ENCODE measurements at regions not wholly inside any gene's neighbourhood (a gene's known extent, or its start where the extent isn't known, plus 50 kb on each side); places are given as distances from the start of the nearest gene placed in this dataset.
A peak's percentile ranks its signal among the peaks of the same experiment; 100 is the strongest.

DNA sequence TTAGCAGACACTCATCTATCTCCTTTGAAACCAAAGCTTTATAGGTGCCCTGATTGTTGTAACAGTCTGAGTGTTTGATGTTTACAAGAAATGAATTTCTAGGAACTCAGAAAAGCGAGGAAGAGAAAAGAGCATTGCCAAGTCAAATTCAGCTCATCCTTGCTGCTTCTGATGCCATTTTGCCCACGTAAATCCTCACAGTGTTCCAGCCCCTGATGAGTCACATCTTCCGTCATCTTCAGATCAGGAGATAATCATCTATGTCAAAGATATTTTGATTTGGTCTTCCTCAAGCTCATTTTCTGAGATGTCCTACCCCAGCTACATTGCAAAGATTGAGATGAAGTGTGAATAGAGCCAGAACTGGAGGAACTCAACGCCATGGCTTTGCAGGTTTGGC, 426.2 kb downstream of the BMP2 start:
- ChIA-PET CTCF (no interaction called here), POLR2A (no interaction called here)
- Histone ChIP-seq H3K4me3 (ENCODE audit: low read depth in 2 of 2, low read length in 2 of 2) (no peak overlapping the region), H3K36me3 (ENCODE audit: control insufficient read depth, insufficient read depth, low read length) (no peaks in the 10 kb centered on the region), H3K27ac (ENCODE audit: low read length) (no peak overlapping the region), H3K4me1 (ENCODE audit: control insufficient read depth, insufficient read depth, low read length) (no peaks in the 10 kb centered on the region), H3K27me3 (ENCODE audit: control insufficient read depth, insufficient read depth, low read length) (no peaks in the 10 kb centered on the region), H3K9me3 (ENCODE audit: control insufficient read depth, insufficient read depth, low read depth, low read length) (no peaks in the 10 kb centered on the region)
- TF ChIP-seq SIN3A (IDR thresholded peaks at IDR 0.05; ENCODE audit: borderline replicate concordance, insufficient read depth, low read depth, low read length) (no peak), TCF7L2 (IDR thresholded peaks at IDR 0.05; ENCODE audit: low read depth, low read length) (no peak), POLR2AphosphoS5 (IDR thresholded peaks at IDR 0.05; ENCODE audit: low read depth, low read length) (no peak)
- TF ChIP-seq, protein P1, sequence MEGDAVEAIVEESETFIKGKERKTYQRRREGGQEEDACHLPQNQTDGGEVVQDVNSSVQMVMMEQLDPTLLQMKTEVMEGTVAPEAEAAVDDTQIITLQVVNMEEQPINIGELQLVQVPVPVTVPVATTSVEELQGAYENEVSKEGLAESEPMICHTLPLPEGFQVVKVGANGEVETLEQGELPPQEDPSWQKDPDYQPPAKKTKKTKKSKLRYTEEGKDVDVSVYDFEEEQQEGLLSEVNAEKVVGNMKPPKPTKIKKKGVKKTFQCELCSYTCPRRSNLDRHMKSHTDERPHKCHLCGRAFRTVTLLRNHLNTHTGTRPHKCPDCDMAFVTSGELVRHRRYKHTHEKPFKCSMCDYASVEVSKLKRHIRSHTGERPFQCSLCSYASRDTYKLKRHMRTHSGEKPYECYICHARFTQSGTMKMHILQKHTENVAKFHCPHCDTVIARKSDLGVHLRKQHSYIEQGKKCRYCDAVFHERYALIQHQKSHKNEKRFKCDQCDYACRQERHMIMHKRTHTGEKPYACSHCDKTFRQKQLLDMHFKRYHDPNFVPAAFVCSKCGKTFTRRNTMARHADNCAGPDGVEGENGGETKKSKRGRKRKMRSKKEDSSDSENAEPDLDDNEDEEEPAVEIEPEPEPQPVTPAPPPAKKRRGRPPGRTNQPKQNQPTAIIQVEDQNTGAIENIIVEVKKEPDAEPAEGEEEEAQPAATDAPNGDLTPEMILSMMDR (IDR thresholded peaks at IDR 0.05): no peak
- TF ChIP-seq, protein P2, sequence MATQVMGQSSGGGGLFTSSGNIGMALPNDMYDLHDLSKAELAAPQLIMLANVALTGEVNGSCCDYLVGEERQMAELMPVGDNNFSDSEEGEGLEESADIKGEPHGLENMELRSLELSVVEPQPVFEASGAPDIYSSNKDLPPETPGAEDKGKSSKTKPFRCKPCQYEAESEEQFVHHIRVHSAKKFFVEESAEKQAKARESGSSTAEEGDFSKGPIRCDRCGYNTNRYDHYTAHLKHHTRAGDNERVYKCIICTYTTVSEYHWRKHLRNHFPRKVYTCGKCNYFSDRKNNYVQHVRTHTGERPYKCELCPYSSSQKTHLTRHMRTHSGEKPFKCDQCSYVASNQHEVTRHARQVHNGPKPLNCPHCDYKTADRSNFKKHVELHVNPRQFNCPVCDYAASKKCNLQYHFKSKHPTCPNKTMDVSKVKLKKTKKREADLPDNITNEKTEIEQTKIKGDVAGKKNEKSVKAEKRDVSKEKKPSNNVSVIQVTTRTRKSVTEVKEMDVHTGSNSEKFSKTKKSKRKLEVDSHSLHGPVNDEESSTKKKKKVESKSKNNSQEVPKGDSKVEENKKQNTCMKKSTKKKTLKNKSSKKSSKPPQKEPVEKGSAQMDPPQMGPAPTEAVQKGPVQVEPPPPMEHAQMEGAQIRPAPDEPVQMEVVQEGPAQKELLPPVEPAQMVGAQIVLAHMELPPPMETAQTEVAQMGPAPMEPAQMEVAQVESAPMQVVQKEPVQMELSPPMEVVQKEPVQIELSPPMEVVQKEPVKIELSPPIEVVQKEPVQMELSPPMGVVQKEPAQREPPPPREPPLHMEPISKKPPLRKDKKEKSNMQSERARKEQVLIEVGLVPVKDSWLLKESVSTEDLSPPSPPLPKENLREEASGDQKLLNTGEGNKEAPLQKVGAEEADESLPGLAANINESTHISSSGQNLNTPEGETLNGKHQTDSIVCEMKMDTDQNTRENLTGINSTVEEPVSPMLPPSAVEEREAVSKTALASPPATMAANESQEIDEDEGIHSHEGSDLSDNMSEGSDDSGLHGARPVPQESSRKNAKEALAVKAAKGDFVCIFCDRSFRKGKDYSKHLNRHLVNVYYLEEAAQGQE (IDR thresholded peaks at IDR 0.05; ENCODE audit: insufficient read depth in 1 of 2, low read depth in 2 of 2, low read length in 1 of 2): no peak
- intact Hi-C loops (cut with micrococcal nuclease; ENCODE audit: unreplicated experiment) (no loop called here), in situ Hi-C loops (cut with HindIII; ENCODE audit: low pct_unique_long_range_greater_than_20kb, low sequenced_read_pairs) (no loop called here)
- DNase-seq (ENCODE audit: low read depth, low spot score): no peak
- no TSS peak for BruUV-seq (replicated peaks)
- ATAC-seq: no peak

DNA sequence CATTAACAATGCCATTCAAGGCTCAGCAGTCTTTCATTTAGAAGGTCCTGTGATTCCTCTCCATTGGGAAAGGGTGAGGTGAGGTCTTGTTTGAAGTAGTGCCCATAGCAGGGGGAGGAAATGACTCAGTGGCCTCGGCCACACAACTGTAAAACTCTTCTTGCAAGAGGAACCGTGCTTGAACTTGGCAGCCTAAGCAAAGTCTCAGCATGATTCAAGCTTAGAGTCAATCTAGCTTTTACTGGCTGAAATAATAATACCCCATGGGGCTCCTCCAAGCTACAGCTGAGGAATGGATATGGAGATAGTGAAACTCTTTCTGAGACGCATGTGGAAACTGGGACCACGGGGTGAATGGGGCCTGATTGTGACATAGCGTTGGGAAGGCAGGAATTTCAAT, 428.2 kb downstream of the BMP2 start:
- intact Hi-C loops (cut with micrococcal nuclease; ENCODE audit: unreplicated experiment): no loop called here
- CTCF ChIA-PET: no interaction called here
- Histone ChIP-seq H3K27ac (ENCODE audit: low read length) (no peak overlapping the region), H3K4me3 (ENCODE audit: low read depth in 2 of 2, low read length in 2 of 2) (no peak overlapping the region), H3K36me3 (ENCODE audit: control insufficient read depth, insufficient read depth, low read length) (no peaks in the 10 kb centered on the region), H3K4me1 (ENCODE audit: control insufficient read depth, insufficient read depth, low read length) (no peaks in the 10 kb centered on the region), H3K9me3 (ENCODE audit: control insufficient read depth, insufficient read depth, low read depth, low read length) (no peaks in the 10 kb centered on the region), H3K27me3 (ENCODE audit: control insufficient read depth, insufficient read depth, low read length) (no peaks in the 10 kb centered on the region)
- in situ Hi-C loops (cut with HindIII; ENCODE audit: low pct_unique_long_range_greater_than_20kb, low sequenced_read_pairs): no loop called here
- ATAC-seq: peak; percentile 71
- peak; percentile 42 for DNase-seq (ENCODE audit: low read depth, low spot score)
- POLR2A ChIA-PET: no interaction called here
- TF ChIP-seq, protein P2 (IDR thresholded peaks at IDR 0.05; ENCODE audit: insufficient read depth in 1 of 2, low read depth in 2 of 2, low read length in 1 of 2): no peak
- TF ChIP-seq, protein P1 (IDR thresholded peaks at IDR 0.05): no peak
- TF ChIP-seq TCF7L2 (IDR thresholded peaks at IDR 0.05; ENCODE audit: low read depth, low read length) (no peak; the same call in 1 of the 2 replicates), POLR2AphosphoS5 (IDR thresholded peaks at IDR 0.05; ENCODE audit: low read depth, low read length) (no peak), SIN3A (IDR thresholded peaks at IDR 0.05; ENCODE audit: borderline replicate concordance, insufficient read depth, low read depth, low read length) (no peak)
- BruUV-seq (replicated peaks): no TSS peak

Measured in Panc1 (cell line).